B cell (primary cell): ENCODE measurements at regions not wholly inside any gene's neighbourhood (a gene's known extent, or its start where the extent isn't known, plus 50 kb on each side); places are given as distances from the start of the nearest gene placed in this dataset.

Experiments used
- ATAC-seq: fragments of 200-7000 bp; cut with Tn5 transposase; one replicate; pipeline ENCODE4 v1.10.0; 2021; ENCODE audit warnings: low read depth, mild to moderate bottlenecking, moderate number of reproducible peaks, moderate library complexity
- CTCF ChIA-PET: fragments of 350-600 bp; sonication (Branson Sonifier 250); formaldehyde crosslinking; loops from one replicate; lab custom pipeline; 2021; ENCODE audit warnings: antibody characterized with exemption, inconsistent platforms; lab: Charles Lee
- POLR2A ChIA-PET: fragments of 350-600 bp; sonication (Branson Sonifier 250); formaldehyde crosslinking; loops from one replicate; lab custom pipeline; 2021; ENCODE audit warnings: antibody characterized with exemption; lab: Charles Lee
- DNase-seq: peaks from one replicate; pipeline ENCODE4 v3.0.0; 2013
- H2AFZ ChIP-seq: 2 replicates; pipeline ENCODE4 v1.6.1; 2012; ENCODE audit warnings: mild to moderate bottlenecking, low read depth, low read length; ENCODE audit not compliant: insufficient read depth, poor library complexity, severe bottlenecking
- H3K27ac ChIP-seq, 2 donors: 1 replicate in 1 of 2; 2 replicates in 1 of 2; pipeline ENCODE4 v1.5.1; 2012 to 2013; ENCODE audit warnings: low read length in 2 of 2, mild to moderate bottlenecking in 2 of 2, moderate library complexity in 1 of 2
- H3K27me3 ChIP-seq, 4 experiments: fragments of 200-600 bp in 1 of 4; sonication (generic) in 1 of 4; replicated peaks in 1 of 4; 1 replicate in 2 of 4; 2 replicates in 2 of 4; pipeline versions ENCODE4 v1.6.1 to v1.7.0; 2013 to 2016; ENCODE audit warnings: low read length in 3 of 4, mild to moderate bottlenecking in 2 of 4, mixed read lengths in 1 of 4, moderate library complexity in 1 of 4; ENCODE audit not compliant: insufficient read depth in 4 of 4, control insufficient read depth in 3 of 4; ENCODE audit errors: control extremely low read depth in 1 of 4
- H3K36me3 ChIP-seq, 2 experiments: replicated peaks in 1 of 2; 1 replicate in 1 of 2; 2 replicates in 1 of 2; pipeline versions ENCODE4 v1.6.1 to v1.7.1; 2013; ENCODE audit warnings: low read length in 1 of 2; ENCODE audit not compliant: insufficient read depth in 2 of 2, control insufficient read depth in 1 of 2; ENCODE audit errors: control extremely low read depth in 1 of 2, extremely low read depth in 1 of 2
- H3K4me1 ChIP-seq, 2 donors: fragments of 200-600 bp in 1 of 2; sonication (generic) in 1 of 2; 1 replicate in 1 of 2; 2 replicates in 1 of 2; pipeline versions ENCODE4 v1.5.1 to v1.6.1; 2013 to 2017; ENCODE audit warnings: low read length in 2 of 2; ENCODE audit not compliant: control insufficient read depth in 2 of 2, insufficient read depth in 2 of 2
- H3K4me2 ChIP-seq: replicated peaks from 2 replicates; pipeline ENCODE3; 2012; ENCODE audit warnings: mild to moderate bottlenecking, low read depth, low read length; ENCODE audit not compliant: poor library complexity, severe bottlenecking
- H3K4me3 ChIP-seq, 5 experiments: fragments of 200-600 bp in 1 of 5; sonication (generic) in 1 of 5; 1 replicate in 3 of 5; 2 replicates in 2 of 5; pipeline versions ENCODE4 v1.5.1 to v1.7.0; 2011 to 2016; ENCODE audit warnings: low read length in 4 of 5, mild to moderate bottlenecking in 4 of 5, low read depth in 2 of 5, control low read depth in 1 of 5, moderate library complexity in 1 of 5; ENCODE audit not compliant: insufficient read depth in 1 of 5; ENCODE audit errors: control extremely low read depth in 1 of 5, extremely low read depth in 1 of 5
- H3K79me2 ChIP-seq: fragments of 200-600 bp; sonication (generic); one replicate; pipeline ENCODE4 v1.6.0; 2016; ENCODE audit warnings: low read length; ENCODE audit not compliant: control insufficient read depth, insufficient read depth
- H3K9ac ChIP-seq: fragments of 200-600 bp; sonication (generic); 2 replicates; pipeline ENCODE4 v1.6.1; 2017; ENCODE audit warnings: mild to moderate bottlenecking, low read length, moderate library complexity
- H3K9me3 ChIP-seq, 3 donors: one replicate each; pipeline versions ENCODE4 v1.6.1 to v1.7.1; 2013; ENCODE audit warnings: low read length in 2 of 3; ENCODE audit not compliant: control insufficient read depth in 2 of 3, insufficient read depth in 1 of 3; ENCODE audit errors: control extremely low read depth in 1 of 3
- H4K20me1 ChIP-seq: 2 replicates; pipeline ENCODE4 v1.6.0; 2012; ENCODE audit warnings: mild to moderate bottlenecking, low read length; ENCODE audit not compliant: insufficient read depth, control insufficient read depth, poor library complexity, severe bottlenecking
- H3K27ac Mint-ChIP-seq: one replicate; pipeline ENCODE4 v1.8.0; 2021; ENCODE audit warnings: mixed read lengths
- H3K27me3 Mint-ChIP-seq: one replicate; pipeline ENCODE4 v1.8.0; 2021; ENCODE audit warnings: mixed read lengths
- H3K4me1 Mint-ChIP-seq: one replicate; pipeline ENCODE4 v1.8.0; 2021; ENCODE audit warnings: mixed read lengths
- H3K4me3 Mint-ChIP-seq: one replicate; pipeline ENCODE4 v1.8.0; 2021; ENCODE audit warnings: mixed read lengths
- H3K9me3 Mint-ChIP-seq: one replicate; pipeline ENCODE4 v1.8.0; 2022; ENCODE audit warnings: mixed read lengths; ENCODE audit not compliant: insufficient read depth
- CTCF ChIP-seq: fragments of 200-600 bp; IDR thresholded peaks from one replicate; pipeline ENCODE4 v1.8.0; 2022; ENCODE audit warnings: antibody characterized with exemption, mild to moderate bottlenecking
- EZH2 ChIP-seq: IDR thresholded peaks from 2 replicates; pipeline ENCODE4 v1.6.1; 2012; ENCODE audit warnings: borderline replicate concordance, low read depth, mild to moderate bottlenecking, moderate library complexity, low read length; ENCODE audit not compliant: insufficient read depth, poor library complexity, severe bottlenecking
- WGBS: methylation state at CpG from one replicate; pipeline ENCODE4 v1.1.5; 2013; ENCODE audit warnings: missing lambda C conversion rate; ENCODE audit not compliant: insufficient coverage; 5-methylcytosine and 5-hydroxymethylcytosine counted together
- intact Hi-C: fragments of 100-400 bp; cut with micrococcal nuclease; formaldehyde crosslinking; loops from one replicate; pipeline ENCODE4 v1.10.0; 2022

DNA sequence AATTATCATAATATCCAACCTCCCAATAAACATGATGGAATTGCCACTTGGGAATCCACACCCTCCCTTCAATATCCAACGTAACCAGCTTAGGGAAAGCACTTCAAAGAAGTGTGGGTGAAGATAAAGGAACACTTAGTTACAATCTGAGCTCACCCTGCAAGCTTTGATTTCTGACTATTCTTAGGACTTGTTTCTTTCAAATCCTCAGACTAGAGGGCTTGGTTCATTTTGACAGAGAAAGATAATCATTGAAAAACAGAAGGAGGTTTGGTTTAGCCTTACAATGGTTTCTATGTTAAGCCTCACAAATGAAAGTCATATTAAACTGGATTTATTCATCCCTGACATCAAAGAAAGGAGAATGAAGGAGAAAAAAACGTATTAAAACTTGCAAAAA, 57.9 kb upstream of the SYT13 start:
- peaks cover 0 to 7% (median 4%) of the 10 kb centered on the region in 4 experiments for H3K27me3 ChIP-seq
- no peak overlapping the region for H3K27ac Mint-ChIP-seq
- POLR2A ChIA-PET = no interaction called here
- H3K4me1 ChIP-seq = peaks cover 8 to 13% of the 10 kb centered on the region in 2 donors
- peaks cover 44% of the 10 kb centered on the region for H3K27me3 Mint-ChIP-seq
- H3K9me3 Mint-ChIP-seq = no peaks in the 10 kb centered on the region
- DNase-seq (no peak), ATAC-seq (no peak)
- TF ChIP-seq EZH2 (no peak), CTCF (no peak)
- no peaks in the 10 kb centered on the region for H3K9me3 ChIP-seq
- no peak overlapping the region for H3K4me2 ChIP-seq
- H2AFZ ChIP-seq = no peak overlapping the region
- intact Hi-C loops = loop anchor here (10.0 kb wide), 1 partner anchor 1249 kb away; the partner anchor contains the start of gene EXT2
- H3K27ac ChIP-seq = no peak overlapping the region
- CTCF ChIA-PET = interaction anchor here (0.8 to 4.1 kb wide), 2 partner anchors 11 to 233 kb away, joined by 3 to 24 read pairs; no protein-coding TSS in a partner anchor
- H3K36me3 ChIP-seq = no peaks in the 10 kb centered on the region
- H3K9ac ChIP-seq = no peak overlapping the region
- WGBS = no CpG with 5 or more reads among the region's 2 CpGs
- H3K79me2 ChIP-seq = no peaks in the 10 kb centered on the region
- H3K4me3 ChIP-seq = no peak overlapping the region
- no peaks in the 10 kb centered on the region for H4K20me1 ChIP-seq
- H3K4me1 Mint-ChIP-seq = peaks cover 14% of the 10 kb centered on the region
- no peak overlapping the region for H3K4me3 Mint-ChIP-seq

DNA sequence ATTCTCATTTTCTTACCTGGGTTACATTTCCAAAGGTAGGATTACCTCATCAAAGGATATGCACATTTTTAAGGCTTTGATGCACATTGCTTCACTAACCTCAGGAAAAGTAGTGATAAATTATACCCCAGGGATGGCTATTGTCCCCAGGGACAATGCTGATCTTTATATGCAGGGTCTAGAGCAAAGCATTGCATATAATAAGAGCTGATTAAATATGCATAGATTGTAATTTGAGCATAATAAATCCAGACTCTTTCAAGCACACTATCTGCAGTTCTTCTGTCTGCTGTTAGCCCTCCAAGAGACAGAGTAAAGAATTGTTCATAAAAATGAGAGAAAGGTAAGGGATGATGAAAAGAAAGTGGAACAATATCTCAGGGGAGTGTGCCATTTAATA, 57.3 kb upstream of the SYT13 start:
- no peak for ATAC-seq
- no peaks in the 10 kb centered on the region for H3K79me2 ChIP-seq
- peaks cover 0 to 7% (median 2%) of the 10 kb centered on the region in 4 experiments for H3K27me3 ChIP-seq
- no peak overlapping the region for H2AFZ ChIP-seq
- no peak for DNase-seq
- no peak overlapping the region for H3K27ac ChIP-seq
- ChIA-PET CTCF (interaction anchor here (0.8 to 4.1 kb wide), 2 partner anchors 11 to 233 kb away, joined by 3 to 24 read pairs; no protein-coding TSS in a partner anchor), POLR2A (no interaction called here)
- H3K9me3 ChIP-seq = no peaks in the 10 kb centered on the region
- Mint-ChIP-seq H3K4me1 (peaks cover 14% of the 10 kb centered on the region), H3K27me3 (peaks cover 44% of the 10 kb centered on the region), H3K27ac (no peak overlapping the region), H3K9me3 (no peaks in the 10 kb centered on the region), H3K4me3 (no peak overlapping the region)
- intact Hi-C loops = loop anchor here (10.0 kb wide), 1 partner anchor 1249 kb away; the partner anchor contains the start of gene EXT2
- H3K4me1 ChIP-seq = peaks cover 8 to 13% of the 10 kb centered on the region in 2 donors
- H3K4me2 ChIP-seq = no peak overlapping the region
- H3K36me3 ChIP-seq = no peaks in the 10 kb centered on the region
- no peaks in the 10 kb centered on the region for H4K20me1 ChIP-seq
- no peak overlapping the region for H3K9ac ChIP-seq
- no peak for TF ChIP-seq CTCF
- TF ChIP-seq EZH2 = no peak
- no peak overlapping the region for H3K4me3 ChIP-seq
